ENCODE measurements at regions not wholly inside any gene's neighbourhood (a gene's known extent, or its start where the extent isn't known, plus 50 kb on each side); places are given as distances from the start of the nearest gene placed in this dataset.

GRCh38 chr6:99073223-99073622 lies 125.5 kb upstream of the FBXL4 start:
- no peak for ATAC-seq (ENCODE audit: low read depth)
- Mint-ChIP-seq H3K4me3 (no peak overlapping the region), H3K27me3 (peaks cover 7% of the 10 kb centered on the region), H3K4me1 (no peaks in the 10 kb centered on the region), H3K27ac (no peak overlapping the region), H3K9me3 (no peaks in the 10 kb centered on the region), H3K36me3 (no peaks in the 10 kb centered on the region)
- DNase-seq (ENCODE audit: low spot score in 2 of 2) = no peak

GRCh38 chr6:99066044-99066443 lies 118.3 kb upstream of the FBXL4 start:
- Mint-ChIP-seq H3K9me3 (no peaks in the 10 kb centered on the region), H3K4me1 (no peaks in the 10 kb centered on the region), H3K36me3 (no peaks in the 10 kb centered on the region), H3K4me3 (no peak overlapping the region), H3K27me3 (peaks cover 7% of the 10 kb centered on the region), H3K27ac (no peak overlapping the region)
- DNase-seq (ENCODE audit: low spot score in 2 of 2) = no peak
- ATAC-seq (ENCODE audit: low read depth) = no peak

GRCh38 chr6:99064834-99065233 lies 117.1 kb upstream of the FBXL4 start:
- DNase-seq (ENCODE audit: low spot score in 2 of 2) (no peak), ATAC-seq (ENCODE audit: low read depth) (no peak)
- Mint-ChIP-seq H3K36me3 (no peaks in the 10 kb centered on the region), H3K4me3 (no peak overlapping the region), H3K27ac (no peak overlapping the region), H3K9me3 (no peaks in the 10 kb centered on the region), H3K27me3 (peaks cover 7% of the 10 kb centered on the region), H3K4me1 (no peaks in the 10 kb centered on the region)

GRCh38 chr6:99036672-99037071 lies 88.9 kb upstream of the FBXL4 start:
- ATAC-seq (ENCODE audit: low read depth) (no peak), DNase-seq (ENCODE audit: low spot score in 2 of 2) (no peak)
- H3K9me3 Mint-ChIP-seq = no peaks in the 10 kb centered on the region
- peaks cover 2% of the 10 kb centered on the region for H3K27me3 Mint-ChIP-seq
- H3K36me3 Mint-ChIP-seq = no peaks in the 10 kb centered on the region
- no peak overlapping the region for H3K4me3 Mint-ChIP-seq
- no peak overlapping the region for H3K27ac Mint-ChIP-seq
- no peaks in the 10 kb centered on the region for H3K4me1 Mint-ChIP-seq

GRCh38 chr6:99032396-99032795 lies 84.7 kb upstream of the FBXL4 start:
- Mint-ChIP-seq H3K27me3 (peaks cover 2% of the 10 kb centered on the region), H3K4me1 (no peaks in the 10 kb centered on the region), H3K36me3 (no peaks in the 10 kb centered on the region), H3K27ac (no peak overlapping the region), H3K4me3 (no peak overlapping the region), H3K9me3 (peaks cover 2% of the 10 kb centered on the region)
- ATAC-seq (ENCODE audit: low read depth) (no peak), DNase-seq (ENCODE audit: low spot score in 2 of 2) (no peak)

GRCh38 chr6:99031957-99032356 lies 84.2 kb upstream of the FBXL4 start:
- peaks cover 2% of the 10 kb centered on the region for H3K27me3 Mint-ChIP-seq

GRCh38 chr6:99030915-99031314 lies 83.2 kb upstream of the FBXL4 start:
- Mint-ChIP-seq H3K27ac (no peak overlapping the region), H3K27me3 (no peaks in the 10 kb centered on the region), H3K9me3 (peaks cover 11% of the 10 kb centered on the region), H3K4me3 (no peak overlapping the region), H3K36me3 (peaks cover 4% of the 10 kb centered on the region), H3K4me1 (no peaks in the 10 kb centered on the region)
- no peak for DNase-seq (ENCODE audit: low spot score in 2 of 2)
- ATAC-seq (ENCODE audit: low read depth) = no peak

More at GRCh38 chr6:99031957-99032356, 84.2 kb upstream of the FBXL4 start:
- no peak for DNase-seq (ENCODE audit: low spot score in 2 of 2)
- Mint-ChIP-seq H3K4me3 (no peak overlapping the region), H3K4me1 (no peaks in the 10 kb centered on the region), H3K36me3 (no peaks in the 10 kb centered on the region), H3K9me3 (peaks cover 6% of the 10 kb centered on the region), H3K27ac (no peak overlapping the region)
- ATAC-seq (ENCODE audit: low read depth) = no peak

GRCh38 chr6:99026135-99026534 lies 78.4 kb upstream of the FBXL4 start:
- no peak overlapping the region for H3K4me3 Mint-ChIP-seq
- DNase-seq (ENCODE audit: low spot score in 2 of 2) = no peak
- H3K36me3 Mint-ChIP-seq = peaks cover 4% of the 10 kb centered on the region

GRCh38 chr6:99024089-99024488 lies 76.3 kb upstream of the FBXL4 start:
- peaks cover 4% of the 10 kb centered on the region for H3K36me3 Mint-ChIP-seq
- H3K27ac Mint-ChIP-seq = no peak overlapping the region
- H3K4me3 Mint-ChIP-seq = no peak overlapping the region
- no peaks in the 10 kb centered on the region for H3K4me1 Mint-ChIP-seq
- DNase-seq (ENCODE audit: low spot score in 2 of 2) (no peak), ATAC-seq (ENCODE audit: low read depth) (no peak)
- H3K27me3 Mint-ChIP-seq = no peaks in the 10 kb centered on the region
- H3K9me3 Mint-ChIP-seq = peaks cover 14% of the 10 kb centered on the region

More at GRCh38 chr6:99026135-99026534, 78.4 kb upstream of the FBXL4 start:
- Mint-ChIP-seq H3K4me1 (no peaks in the 10 kb centered on the region), H3K27me3 (no peaks in the 10 kb centered on the region), H3K27ac (no peak overlapping the region), H3K9me3 (peaks cover 14% of the 10 kb centered on the region)
- no peak for ATAC-seq (ENCODE audit: low read depth)

- H3K27me3 Mint-ChIP-seq = peaks cover 2% of the 10 kb centered on the region
- ATAC-seq (ENCODE audit: low read depth) (no peak), DNase-seq (ENCODE audit: low spot score in 2 of 2) (no peak)
- H3K4me3 Mint-ChIP-seq = no peak overlapping the region
- H3K9me3 Mint-ChIP-seq = peaks cover 9% of the 10 kb centered on the region
- peaks cover 4% of the 10 kb centered on the region for H3K36me3 Mint-ChIP-seq
- no peaks in the 10 kb centered on the region for H3K4me1 Mint-ChIP-seq
- H3K27ac Mint-ChIP-seq = no peak overlapping the region
Observed at GRCh38 chr6:99022039-99022609, 74.4 kb upstream of the FBXL4 start.

GRCh38 chr6:99019381-99019780 lies 71.6 kb upstream of the FBXL4 start:
- no peak for DNase-seq (ENCODE audit: low spot score in 2 of 2)
- Mint-ChIP-seq H3K27ac (no peak overlapping the region), H3K4me3 (no peak overlapping the region), H3K36me3 (no peaks in the 10 kb centered on the region), H3K4me1 (no peaks in the 10 kb centered on the region), H3K9me3 (no peaks in the 10 kb centered on the region), H3K27me3 (peaks cover 2% of the 10 kb centered on the region)
- ATAC-seq (ENCODE audit: low read depth) = no peak

- H3K9me3 Mint-ChIP-seq = no peaks in the 10 kb centered on the region
- no peak for ATAC-seq (ENCODE audit: low read depth)
Observed at GRCh38 chr6:99017150-99017549, 69.4 kb upstream of the FBXL4 start.

GRCh38 chr6:99016355-99016754 lies 68.6 kb upstream of the FBXL4 start:
- H3K4me1 Mint-ChIP-seq = no peaks in the 10 kb centered on the region
- H3K36me3 Mint-ChIP-seq = no peaks in the 10 kb centered on the region
- H3K27me3 Mint-ChIP-seq = peaks cover 2% of the 10 kb centered on the region
- ATAC-seq (ENCODE audit: low read depth) (no peak), DNase-seq (ENCODE audit: low spot score in 2 of 2) (no peak)
- H3K27ac Mint-ChIP-seq = no peak overlapping the region
- H3K9me3 Mint-ChIP-seq = no peaks in the 10 kb centered on the region
- no peak overlapping the region for H3K4me3 Mint-ChIP-seq

More at GRCh38 chr6:99017150-99017549, 69.4 kb upstream of the FBXL4 start:
- no peak overlapping the region for H3K27ac Mint-ChIP-seq
- peaks cover 2% of the 10 kb centered on the region for H3K27me3 Mint-ChIP-seq
- H3K36me3 Mint-ChIP-seq = no peaks in the 10 kb centered on the region
- H3K4me3 Mint-ChIP-seq = no peak overlapping the region
- no peak for DNase-seq (ENCODE audit: low spot score in 2 of 2)
- no peaks in the 10 kb centered on the region for H3K4me1 Mint-ChIP-seq

- DNase-seq (ENCODE audit: low spot score in 2 of 2) = no peak
- Mint-ChIP-seq H3K27ac (no peak overlapping the region), H3K27me3 (peaks cover 3% of the 10 kb centered on the region), H3K36me3 (no peaks in the 10 kb centered on the region), H3K4me1 (no peaks in the 10 kb centered on the region), H3K4me3 (no peak overlapping the region), H3K9me3 (no peaks in the 10 kb centered on the region)
- ATAC-seq (ENCODE audit: low read depth) = no peak
Observed at GRCh38 chr6:99014061-99014460, 66.3 kb upstream of the FBXL4 start.

GRCh38 chr6:99013661-99014060 lies 65.9 kb upstream of the FBXL4 start:
- ATAC-seq (ENCODE audit: low read depth) (no peak), DNase-seq (ENCODE audit: low spot score in 2 of 2) (no peak)
- no peaks in the 10 kb centered on the region for H3K4me1 Mint-ChIP-seq
- H3K4me3 Mint-ChIP-seq = no peak overlapping the region
- H3K27me3 Mint-ChIP-seq = peaks cover 3% of the 10 kb centered on the region
- no peaks in the 10 kb centered on the region for H3K9me3 Mint-ChIP-seq
- no peak overlapping the region for H3K27ac Mint-ChIP-seq
- H3K36me3 Mint-ChIP-seq = no peaks in the 10 kb centered on the region
